PC-3 (cell line): ENCODE measurements at regions not wholly inside any gene's neighbourhood (a gene's known extent, or its start where the extent isn't known, plus 50 kb on each side); places are given as distances from the start of the nearest gene placed in this dataset.

ENCODE experiments used
- CTCF ChIP-seq: fragments of 300-600 bp; sonication (generic); conservative IDR thresholded peaks from 2 replicates; pipeline ENCODE4 v1.5.1; 2017; ENCODE audit warnings: antibody characterized with exemption, low read depth, mild to moderate bottlenecking, low read length
- EZH2 ChIP-seq: fragments of 300-600 bp; sonication (generic); IDR thresholded peaks from one replicate; pipeline ENCODE4 v1.6.1; 2017; ENCODE audit warnings: antibody characterized with exemption, mild to moderate bottlenecking, low read length; ENCODE audit not compliant: unreplicated experiment
- EZH2phosphoT487 ChIP-seq: fragments of 300-600 bp; sonication (generic); IDR thresholded peaks from 2 replicates; pipeline ENCODE4 v1.6.1; 2018; ENCODE audit warnings: mild to moderate bottlenecking, antibody characterized with exemption, low read length, borderline replicate concordance

GRCh38 chr16:26493751-26494150 is 573.0 kb upstream of the C16orf82 start:
- TF ChIP-seq CTCF = no peak
- TF ChIP-seq EZH2phosphoT487 = no peak
- TF ChIP-seq EZH2 = no peak
